HEK293T (cell line): ENCODE measurements at regions not wholly inside any gene's neighbourhood (a gene's known extent, or its start where the extent isn't known, plus 50 kb on each side); places are given as distances from the start of the nearest gene placed in this dataset.

ENCODE experiments used
- CTCF ChIA-PET: fragments of 350-600 bp; formaldehyde crosslinking; extraction: SDS; loops from one replicate; lab custom pipeline; 2021; ENCODE audit warnings: antibody characterized with exemption, inconsistent platforms; lab: Yijun Ruan, JAX
- POLR2A ChIA-PET: fragments of 350-600 bp; formaldehyde crosslinking; extraction: SDS; loops from one replicate; lab custom pipeline; 2020; ENCODE audit warnings: antibody characterized with exemption, inconsistent platforms; lab: Yijun Ruan, JAX
- DNase-seq: peaks from one replicate; pipeline ENCODE4 v3.0.0; 2012; ENCODE audit warnings: mixed read lengths; ENCODE audit errors: extremely low spot score
- ARNT ChIP-seq: fragments of 450-650 bp; IDR thresholded peaks from 2 replicates; pipeline ENCODE4 v1.6.1; 2017; ENCODE audit warnings: mild to moderate bottlenecking
- BHLHE40 ChIP-seq: fragments of 450-650 bp; IDR thresholded peaks from 2 replicates; pipeline ENCODE4 v1.6.1; 2016; ENCODE audit warnings: mild to moderate bottlenecking, moderate library complexity, borderline replicate concordance
- CTBP1 ChIP-seq: fragments of 450-650 bp; IDR thresholded peaks from 2 replicates; pipeline ENCODE4 v1.6.1; 2016; ENCODE audit warnings: borderline replicate concordance
- ELF4 ChIP-seq: fragments of 450-650 bp; IDR thresholded peaks from 2 replicates; pipeline ENCODE4 v1.6.1; 2017; ENCODE audit warnings: antibody characterized with exemption
- FOXA1 ChIP-seq: fragments of 450-650 bp; IDR thresholded peaks from 2 replicates; pipeline ENCODE4 v1.6.1; 2016; ENCODE audit warnings: mild to moderate bottlenecking
- FOXK2 ChIP-seq: fragments of 450-650 bp; IDR thresholded peaks from 2 replicates; pipeline ENCODE4 v1.6.1; 2016; ENCODE audit warnings: mild to moderate bottlenecking
- FOXM1 ChIP-seq: fragments of 450-650 bp; IDR thresholded peaks from 2 replicates; pipeline ENCODE4 v1.6.1; 2017; ENCODE audit warnings: mild to moderate bottlenecking, borderline replicate concordance
- HDGF ChIP-seq: fragments of 450-650 bp; IDR thresholded peaks from 2 replicates; pipeline ENCODE4 v1.6.1; 2017; ENCODE audit warnings: antibody characterized with exemption, borderline replicate concordance
- L3MBTL2 ChIP-seq: fragments of 450-650 bp; conservative IDR thresholded peaks from 2 replicates; pipeline ENCODE4 v1.6.1; 2016; ENCODE audit warnings: mild to moderate bottlenecking
- LEF1 ChIP-seq: fragments of 450-650 bp; IDR thresholded peaks from 2 replicates; pipeline ENCODE4 v1.6.1; 2017; ENCODE audit warnings: mild to moderate bottlenecking, borderline replicate concordance
- NFRKB ChIP-seq: fragments of 450-650 bp; IDR thresholded peaks from 2 replicates; pipeline ENCODE4 v1.6.1; 2016; ENCODE audit warnings: mild to moderate bottlenecking, moderate library complexity
- SP1 ChIP-seq: fragments of 450-650 bp; IDR thresholded peaks from 2 replicates; pipeline ENCODE4 v1.6.1; 2017
- SUZ12 ChIP-seq: fragments of 450-650 bp; IDR thresholded peaks from 2 replicates; pipeline ENCODE4 v1.6.1; 2016; ENCODE audit warnings: mild to moderate bottlenecking
- TARDBP ChIP-seq: fragments of 450-650 bp; IDR thresholded peaks from 2 replicates; pipeline ENCODE4 v1.6.1; 2016
- ZNF384 ChIP-seq: fragments of 450-650 bp; IDR thresholded peaks from 2 replicates; pipeline ENCODE4 v1.6.1; 2016
- TF ChIP-seq, protein P1 (sequence below): fragments of 450-650 bp; IDR thresholded peaks from 2 replicates; pipeline ENCODE4 v1.6.1; 2016

DNA sequence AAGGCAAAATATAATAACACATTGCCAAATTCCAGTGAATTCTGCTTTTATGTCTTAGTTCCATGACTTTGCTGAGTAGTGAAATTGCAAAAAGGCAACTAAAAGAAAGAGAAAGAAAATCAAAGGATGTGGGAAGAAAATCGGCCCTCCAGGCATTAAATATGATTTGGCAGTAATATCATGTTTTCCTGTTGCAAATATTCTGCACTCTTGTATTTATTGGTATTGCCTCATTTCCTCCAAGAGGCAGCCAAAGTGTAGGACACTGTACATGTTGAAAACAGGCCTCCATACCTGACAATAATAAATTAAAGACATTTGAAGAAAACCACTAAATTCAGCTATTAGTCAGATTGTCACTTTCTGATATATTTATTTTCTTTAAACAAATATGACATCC, 460.0 kb upstream of the NOX3 start:
- ChIA-PET CTCF (interaction anchor here (0.7 kb wide), 1 partner anchor 98 kb away, joined by 5 read pairs; no protein-coding TSS in a partner anchor), POLR2A (no interaction called here)
- no peak for TF ChIP-seq SUZ12
- TF ChIP-seq ARNT = no peak
- no peak for TF ChIP-seq CTBP1
- no peak for TF ChIP-seq LEF1
- TF ChIP-seq NFRKB = no peak
- no peak for TF ChIP-seq FOXK2
- TF ChIP-seq, protein P1, sequence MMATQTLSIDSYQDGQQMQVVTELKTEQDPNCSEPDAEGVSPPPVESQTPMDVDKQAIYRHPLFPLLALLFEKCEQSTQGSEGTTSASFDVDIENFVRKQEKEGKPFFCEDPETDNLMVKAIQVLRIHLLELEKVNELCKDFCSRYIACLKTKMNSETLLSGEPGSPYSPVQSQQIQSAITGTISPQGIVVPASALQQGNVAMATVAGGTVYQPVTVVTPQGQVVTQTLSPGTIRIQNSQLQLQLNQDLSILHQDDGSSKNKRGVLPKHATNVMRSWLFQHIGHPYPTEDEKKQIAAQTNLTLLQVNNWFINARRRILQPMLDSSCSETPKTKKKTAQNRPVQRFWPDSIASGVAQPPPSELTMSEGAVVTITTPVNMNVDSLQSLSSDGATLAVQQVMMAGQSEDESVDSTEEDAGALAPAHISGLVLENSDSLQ = no peak
- no peak for TF ChIP-seq ELF4
- TF ChIP-seq FOXA1 = no peak
- no peak for TF ChIP-seq ZNF384
- no peak for TF ChIP-seq L3MBTL2
- no peak for TF ChIP-seq SP1
- no peak for TF ChIP-seq FOXM1
- TF ChIP-seq BHLHE40 = no peak
- no peak for TF ChIP-seq HDGF
- no peak for TF ChIP-seq TARDBP
- DNase-seq = no peak

DNA sequence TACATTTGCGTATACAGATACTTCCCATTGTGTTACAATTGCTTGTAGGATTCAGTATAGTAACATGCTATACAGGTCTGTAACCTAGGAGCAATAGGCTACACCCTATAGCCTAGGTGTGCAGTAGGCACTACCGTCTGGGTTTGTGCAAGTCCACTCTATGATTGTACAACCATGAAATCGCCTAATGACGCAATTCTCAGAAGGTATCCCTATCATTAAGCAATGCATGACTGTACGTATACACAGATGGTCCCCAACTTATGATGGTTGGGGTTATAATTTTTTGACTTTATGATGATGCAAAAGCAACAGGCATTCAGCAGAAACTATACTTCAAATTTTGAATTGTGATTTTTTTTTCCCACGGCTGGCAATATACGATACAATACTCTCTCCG, 458.2 kb upstream of the NOX3 start:
- ChIA-PET POLR2A (no interaction called here), CTCF (no interaction called here)
- no peak for TF ChIP-seq CTBP1
- no peak for TF ChIP-seq HDGF
- TF ChIP-seq BHLHE40 = no peak
- TF ChIP-seq SP1 = no peak
- TF ChIP-seq LEF1 = no peak
- no peak for TF ChIP-seq L3MBTL2
- no peak for TF ChIP-seq TARDBP
- TF ChIP-seq ZNF384 = no peak
- no peak for TF ChIP-seq FOXK2
- no peak for TF ChIP-seq ELF4
- TF ChIP-seq FOXA1 = no peak
- no peak for TF ChIP-seq FOXM1
- TF ChIP-seq, protein P1 = no peak
- no peak for TF ChIP-seq ARNT
- TF ChIP-seq SUZ12 = no peak
- no peak for TF ChIP-seq NFRKB
- no peak for DNase-seq

DNA sequence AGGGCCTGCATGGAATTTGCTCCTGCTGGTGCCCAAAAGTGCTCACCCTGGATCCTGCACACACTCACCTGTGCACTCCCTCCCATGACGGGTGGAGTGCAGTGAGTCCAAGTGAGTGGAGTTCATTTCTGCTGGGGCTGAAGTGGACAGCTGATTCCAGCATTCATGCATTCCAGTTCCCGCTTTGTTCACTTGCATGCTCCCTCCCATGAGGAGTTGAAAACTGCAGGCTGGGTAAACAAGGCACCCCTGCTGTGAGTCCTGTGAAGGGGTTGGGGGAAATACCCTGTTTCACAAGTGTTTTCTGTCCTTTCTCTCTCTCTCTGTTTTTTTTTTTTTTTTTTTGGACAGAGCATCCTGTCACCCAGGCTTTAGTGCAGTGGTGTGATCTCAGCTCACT, 454.1 kb upstream of the NOX3 start:
- CTCF ChIA-PET = no interaction called here
- DNase-seq = no peak
- POLR2A ChIA-PET = no interaction called here
- TF ChIP-seq L3MBTL2 = no peak
- TF ChIP-seq HDGF = no peak
- TF ChIP-seq FOXM1 = no peak

DNA sequence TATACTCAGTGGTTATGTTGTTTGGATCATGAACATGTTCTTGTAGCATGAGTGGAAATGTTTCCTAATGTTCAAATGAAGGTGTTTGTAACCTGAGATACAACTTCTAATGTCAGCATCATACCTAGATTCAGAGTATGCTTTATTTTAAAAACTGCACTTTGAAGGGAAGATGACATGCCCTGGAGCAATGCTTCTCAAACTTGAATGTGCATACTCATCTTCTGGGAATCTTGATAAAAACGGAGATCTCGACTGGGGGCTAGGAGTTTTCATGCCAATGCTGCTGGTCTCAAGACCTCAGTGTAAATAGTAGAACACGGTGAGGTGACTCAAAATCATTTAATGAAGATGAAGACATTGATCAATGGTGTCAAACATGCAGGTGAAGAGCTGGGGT, 440.0 kb upstream of the NOX3 start:
- TF ChIP-seq, protein P1 = no peak
- TF ChIP-seq BHLHE40 (no peak), ZNF384 (no peak), FOXM1 (no peak), L3MBTL2 (no peak), LEF1 (no peak), TARDBP (no peak), CTBP1 (no peak), FOXK2 (no peak), SUZ12 (no peak), NFRKB (no peak), ARNT (no peak), ELF4 (no peak), HDGF (no peak), SP1 (no peak), FOXA1 (no peak)
- POLR2A ChIA-PET = no interaction called here
- CTCF ChIA-PET = no interaction called here
- DNase-seq = no peak

DNA sequence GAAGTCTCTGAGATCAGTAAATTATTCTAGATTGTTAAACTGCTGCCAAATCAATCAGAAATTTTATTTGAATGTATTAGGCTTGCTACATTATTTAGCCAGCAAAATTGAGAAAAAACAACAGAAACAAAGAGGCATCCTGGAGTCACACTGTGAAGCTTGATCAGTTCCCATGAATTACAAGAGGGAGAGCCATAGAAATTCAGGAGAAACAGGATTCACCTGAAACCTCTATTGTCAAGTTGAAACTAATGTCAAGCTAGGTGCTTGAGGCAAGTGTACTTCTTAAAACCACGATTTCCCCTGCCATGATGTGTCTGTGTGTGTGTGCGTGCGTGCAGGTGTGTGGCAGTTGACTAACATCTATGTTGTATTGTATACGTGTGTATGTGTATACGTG, 439.1 kb upstream of the NOX3 start:
- CTCF ChIA-PET = no interaction called here
- POLR2A ChIA-PET = no interaction called here
- TF ChIP-seq BHLHE40 (no peak), SUZ12 (no peak), SP1 (no peak), HDGF (no peak), ZNF384 (no peak), L3MBTL2 (no peak), FOXM1 (no peak), FOXK2 (no peak), FOXA1 (no peak), CTBP1 (no peak)
- DNase-seq = no peak

DNA sequence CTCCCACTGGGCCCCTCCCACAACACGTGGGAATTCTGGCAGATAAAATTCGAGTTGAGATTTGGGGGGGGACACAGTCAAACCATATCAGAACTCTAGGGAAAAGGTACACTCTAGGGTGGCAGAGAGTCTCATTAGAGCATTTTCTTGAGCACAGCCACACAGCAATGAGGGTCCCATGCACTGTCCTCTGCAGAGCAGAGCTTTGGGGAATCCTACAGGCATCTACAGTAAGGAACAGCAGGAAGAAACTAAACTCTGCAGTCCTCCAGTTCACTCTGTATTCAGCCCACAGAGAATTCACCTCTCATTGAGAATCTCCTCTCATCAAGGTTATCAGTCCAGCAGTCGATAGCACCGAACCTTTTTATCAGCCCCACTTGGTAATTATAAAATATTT, 438.6 kb upstream of the NOX3 start:
- no peak for TF ChIP-seq CTBP1
- ChIA-PET CTCF (no interaction called here), POLR2A (no interaction called here)
- DNase-seq = no peak

DNA sequence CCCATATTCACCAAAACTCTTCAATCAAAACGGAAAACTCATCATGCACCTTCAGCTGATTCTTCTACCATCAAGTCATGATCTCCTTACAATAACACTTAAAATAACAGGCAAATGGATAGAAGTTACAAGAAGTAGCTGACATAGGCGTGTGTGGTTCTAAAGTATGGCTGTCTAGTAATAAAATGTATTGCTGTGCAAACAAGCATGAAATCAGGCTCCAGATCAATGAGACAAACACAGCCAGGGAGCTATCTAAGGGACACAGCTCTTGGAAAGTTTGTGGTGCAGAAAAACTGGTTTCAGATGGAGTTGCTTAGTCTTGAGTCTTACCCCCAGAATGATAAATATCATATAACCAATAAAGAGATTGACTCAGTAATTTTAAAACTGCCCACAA, 434.8 kb upstream of the NOX3 start:
- POLR2A ChIA-PET = no interaction called here
- DNase-seq = no peak
- TF ChIP-seq SP1 = no peak
- TF ChIP-seq FOXM1 = no peak
- no peak for TF ChIP-seq HDGF
- TF ChIP-seq ARNT = no peak
- TF ChIP-seq FOXA1 = no peak
- no peak for TF ChIP-seq CTBP1
- no peak for TF ChIP-seq NFRKB
- TF ChIP-seq BHLHE40 = no peak
- TF ChIP-seq SUZ12 = no peak
- TF ChIP-seq LEF1 = no peak
- TF ChIP-seq FOXK2 = no peak
- TF ChIP-seq ELF4 = no peak
- no peak for TF ChIP-seq TARDBP
- no peak for TF ChIP-seq L3MBTL2
- no peak for TF ChIP-seq ZNF384

More for the DNA sequence above, 434.8 kb upstream of the NOX3 start:
- CTCF ChIA-PET = no interaction called here
